Natural killer cell (primary cell): ENCODE measurements at regions not wholly inside any gene's neighbourhood (a gene's known extent, or its start where the extent isn't known, plus 50 kb on each side); places are given as distances from the start of the nearest gene placed in this dataset.

Experiments
- ATAC-seq, 3 donors: fragments of 150-1000 bp in 2 of 3; fragments of 200-7000 bp in 1 of 3; cut with Tn5 transposase; 1 replicate in 1 of 3; 2 replicates in 2 of 3; pipeline ENCODE4 v1.10.0; 2021; ENCODE audit warnings: mild to moderate bottlenecking in 2 of 3, moderate library complexity in 2 of 3
- DNase-seq, 2 donors: peaks; one replicate each; pipeline versions ENCODE4 v3.0.0 to v3.0.0-alpha.2; 2013 to 2021; ENCODE audit warnings: mixed read lengths in 1 of 2
- H3K27ac ChIP-seq: one replicate; pipeline ENCODE4 v1.5.1; 2013; ENCODE audit warnings: mild to moderate bottlenecking, low read length
- H3K27me3 ChIP-seq: one replicate; pipeline ENCODE4 v1.6.1; 2013; ENCODE audit warnings: low read length; ENCODE audit not compliant: control insufficient read depth, insufficient read depth
- H3K36me3 ChIP-seq: one replicate; pipeline ENCODE4 v1.6.1; 2013; ENCODE audit warnings: low read length; ENCODE audit not compliant: control insufficient read depth, insufficient read depth
- H3K4me1 ChIP-seq: one replicate; pipeline ENCODE4 v1.6.1; 2013; ENCODE audit warnings: low read length; ENCODE audit not compliant: control insufficient read depth, insufficient read depth
- H3K4me3 ChIP-seq: one replicate; pipeline ENCODE4 v1.5.1; 2013; ENCODE audit warnings: low read length
- H3K9me3 ChIP-seq: one replicate; pipeline ENCODE4 v1.6.1; 2013; ENCODE audit warnings: low read length; ENCODE audit not compliant: control insufficient read depth, insufficient read depth
- H3K27ac Mint-ChIP-seq, 2 donors: one replicate each; pipeline ENCODE4 v1.8.0; 2022; ENCODE audit warnings: mild to moderate bottlenecking in 2 of 2, mixed read lengths in 2 of 2, moderate library complexity in 1 of 2
- H3K27me3 Mint-ChIP-seq, 2 donors: one replicate each; pipeline ENCODE4 v1.8.0; 2022; ENCODE audit warnings: low read depth in 2 of 2, mixed read lengths in 2 of 2
- H3K36me3 Mint-ChIP-seq: one replicate; pipeline ENCODE4 v1.8.0; 2022; ENCODE audit warnings: mixed read lengths
- H3K4me1 Mint-ChIP-seq, 2 donors: one replicate each; pipeline ENCODE4 v1.8.0; 2022; ENCODE audit warnings: mixed read lengths in 2 of 2
- H3K4me3 Mint-ChIP-seq: one replicate; pipeline ENCODE4 v1.8.0; 2022; ENCODE audit warnings: mild to moderate bottlenecking, moderate library complexity, mixed read lengths
- H3K9me3 Mint-ChIP-seq, 2 donors: one replicate each; pipeline ENCODE4 v1.8.0; 2022; ENCODE audit warnings: mixed read lengths in 2 of 2
- CTCF ChIP-seq: fragments of 200-600 bp; IDR thresholded peaks from one replicate; pipeline ENCODE4 v1.8.0; 2022; ENCODE audit warnings: antibody characterized with exemption
- WGBS: methylation state at CpG from one replicate; pipeline ENCODE4 v1.1.7; 2013; ENCODE audit warnings: missing lambda C conversion rate; ENCODE audit not compliant: insufficient coverage; 5-methylcytosine and 5-hydroxymethylcytosine counted together
- intact Hi-C: fragments of 100-400 bp; cut with micrococcal nuclease; formaldehyde crosslinking; loops from one replicate; pipeline ENCODE4 v1.14.2; 2022

- H3K27me3 Mint-ChIP-seq, result no peaks in the 10 kb centered on the region
- Histone ChIP-seq H3K4me1 (no peaks in the 10 kb centered on the region), H3K27me3 (no peaks in the 10 kb centered on the region), H3K27ac (no peak overlapping the region), H3K9me3 (no peaks in the 10 kb centered on the region), H3K4me3 (no peak overlapping the region), H3K36me3 (no peaks in the 10 kb centered on the region)
- DNase-seq (no peak), ATAC-seq (no peak)
- H3K27ac Mint-ChIP-seq, result no peak overlapping the region
- WGBS, result 72% methylated on average over 2 of the region's 2 CpGs
- TF ChIP-seq CTCF, result no peak
- intact Hi-C loops, result no loop called here
- H3K36me3 Mint-ChIP-seq, result no peaks in the 10 kb centered on the region
- H3K4me1 Mint-ChIP-seq, result no peaks in the 10 kb centered on the region
- no peak overlapping the region for H3K4me3 Mint-ChIP-seq
- H3K9me3 Mint-ChIP-seq, result peaks cover 8 to 11% of the 10 kb centered on the region in 2 donors
These were observed 1745.4 kb downstream of the SLITRK1 start for GRCh38 chr13:82136880-82137279.

GRCh38 chr13:82129281-82129680 is 1753.0 kb downstream of the SLITRK1 start:
- WGBS, result 57% methylated on average over 1 of the region's 1 CpG

GRCh38 chr13:82118589-82118988 is 1763.7 kb downstream of the SLITRK1 start:
- H3K27ac Mint-ChIP-seq, result no peak overlapping the region
- ATAC-seq (no peak), DNase-seq (no peak)
- no peaks in the 10 kb centered on the region for H3K4me1 ChIP-seq
- peaks cover 13 to 16% of the 10 kb centered on the region in 2 donors for H3K9me3 Mint-ChIP-seq
- no peaks in the 10 kb centered on the region for H3K36me3 ChIP-seq
- no peak overlapping the region for H3K27ac ChIP-seq
- peaks cover 2% of the 10 kb centered on the region for H3K9me3 ChIP-seq
- no peaks in the 10 kb centered on the region for H3K36me3 Mint-ChIP-seq
- no peaks in the 10 kb centered on the region for H3K4me1 Mint-ChIP-seq
- 96% methylated on average over 4 of the region's 5 CpGs for WGBS
- H3K4me3 ChIP-seq, result no peak overlapping the region
- H3K27me3 Mint-ChIP-seq, result no peaks in the 10 kb centered on the region
- intact Hi-C loops, result no loop called here
- no peak for TF ChIP-seq CTCF
- H3K4me3 Mint-ChIP-seq, result no peak overlapping the region
- H3K27me3 ChIP-seq, result no peaks in the 10 kb centered on the region

More at GRCh38 chr13:82129281-82129680, 1753.0 kb downstream of the SLITRK1 start:
- Histone ChIP-seq H3K27ac (no peak overlapping the region), H3K4me1 (no peaks in the 10 kb centered on the region), H3K36me3 (no peaks in the 10 kb centered on the region), H3K9me3 (no peaks in the 10 kb centered on the region), H3K4me3 (no peak overlapping the region), H3K27me3 (no peaks in the 10 kb centered on the region)
- Mint-ChIP-seq H3K27ac (no peak overlapping the region), H3K36me3 (no peaks in the 10 kb centered on the region), H3K4me3 (no peak overlapping the region), H3K9me3 (peaks cover 14 to 15% of the 10 kb centered on the region in 2 donors), H3K27me3 (no peaks in the 10 kb centered on the region), H3K4me1 (no peaks in the 10 kb centered on the region)
- intact Hi-C loops, result no loop called here
- ATAC-seq (no peak), DNase-seq (no peak)
- no peak for TF ChIP-seq CTCF

- DNase-seq (no peak), ATAC-seq (no peak)
- no peaks in the 10 kb centered on the region for H3K4me1 Mint-ChIP-seq
- Histone ChIP-seq H3K4me1 (no peaks in the 10 kb centered on the region), H3K4me3 (no peak overlapping the region), H3K27ac (no peak overlapping the region), H3K27me3 (no peaks in the 10 kb centered on the region), H3K36me3 (no peaks in the 10 kb centered on the region), H3K9me3 (peaks cover 2% of the 10 kb centered on the region)
- no peak for TF ChIP-seq CTCF
- intact Hi-C loops, result no loop called here
- no peak overlapping the region for H3K27ac Mint-ChIP-seq
- H3K36me3 Mint-ChIP-seq, result no peaks in the 10 kb centered on the region
- H3K9me3 Mint-ChIP-seq, result peaks cover 11 to 16% of the 10 kb centered on the region in 2 donors
- no CpG with 5 or more reads among the region's 1 CpG for WGBS
- H3K27me3 Mint-ChIP-seq, result no peaks in the 10 kb centered on the region
- H3K4me3 Mint-ChIP-seq, result no peak overlapping the region
These were observed 1765.8 kb downstream of the SLITRK1 start for GRCh38 chr13:82116422-82116989.
